SK-N-SH (cell line): ENCODE measurements at regions not wholly inside any gene's neighbourhood (a gene's known extent, or its start where the extent isn't known, plus 50 kb on each side); places are given as distances from the start of the nearest gene placed in this dataset.

Experiments used
- CHD2 ChIP-seq: fragments of 150-350 bp; IDR thresholded peaks from 2 replicates; pipeline ENCODE4 v1.6.1; 2018; ENCODE audit warnings: low read length; ENCODE audit not compliant: partially characterized antibody
- ELF1 ChIP-seq: IDR thresholded peaks from 2 replicates; pipeline ENCODE4 v1.4.0; 2012
- EZH2phosphoT487 ChIP-seq: fragments of 200-600 bp; sonication (generic); IDR thresholded peaks from 2 replicates; pipeline ENCODE4 v1.6.1; 2017; ENCODE audit warnings: low read depth, mixed run types, mild to moderate bottlenecking, antibody characterized with exemption, moderate library complexity, borderline replicate concordance
- FOSL2 ChIP-seq: IDR thresholded peaks from 2 replicates; pipeline ENCODE4 v1.4.0; 2012; ENCODE audit warnings: low read depth, mild to moderate bottlenecking, moderate library complexity, borderline replicate concordance
- POLR2AphosphoS5 ChIP-seq: IDR thresholded peaks from 2 replicates; pipeline ENCODE4 v1.6.1; 2012; ENCODE audit warnings: low read depth, low read length
- SIN3A ChIP-seq: IDR thresholded peaks from 2 replicates; pipeline ENCODE4 v1.6.1; 2012; ENCODE audit warnings: low read depth, mild to moderate bottlenecking, low read length, moderate library complexity, borderline replicate concordance
- TF ChIP-seq, protein P1 (sequence below): fragments of 200-600 bp; sonication (generic); IDR thresholded peaks from 2 replicates; pipeline ENCODE4 v1.6.1; 2017; ENCODE audit warnings: antibody characterized with exemption, mild to moderate bottlenecking, moderate library complexity
- TF ChIP-seq, protein P2 (sequence below): IDR thresholded peaks from 2 replicates; pipeline ENCODE4 v1.4.0; 2012; ENCODE audit warnings: low read depth

GRCh38 chr13:111001636-111002035 is 86.8 kb upstream of the ANKRD10 start:
- TF ChIP-seq, protein P1, sequence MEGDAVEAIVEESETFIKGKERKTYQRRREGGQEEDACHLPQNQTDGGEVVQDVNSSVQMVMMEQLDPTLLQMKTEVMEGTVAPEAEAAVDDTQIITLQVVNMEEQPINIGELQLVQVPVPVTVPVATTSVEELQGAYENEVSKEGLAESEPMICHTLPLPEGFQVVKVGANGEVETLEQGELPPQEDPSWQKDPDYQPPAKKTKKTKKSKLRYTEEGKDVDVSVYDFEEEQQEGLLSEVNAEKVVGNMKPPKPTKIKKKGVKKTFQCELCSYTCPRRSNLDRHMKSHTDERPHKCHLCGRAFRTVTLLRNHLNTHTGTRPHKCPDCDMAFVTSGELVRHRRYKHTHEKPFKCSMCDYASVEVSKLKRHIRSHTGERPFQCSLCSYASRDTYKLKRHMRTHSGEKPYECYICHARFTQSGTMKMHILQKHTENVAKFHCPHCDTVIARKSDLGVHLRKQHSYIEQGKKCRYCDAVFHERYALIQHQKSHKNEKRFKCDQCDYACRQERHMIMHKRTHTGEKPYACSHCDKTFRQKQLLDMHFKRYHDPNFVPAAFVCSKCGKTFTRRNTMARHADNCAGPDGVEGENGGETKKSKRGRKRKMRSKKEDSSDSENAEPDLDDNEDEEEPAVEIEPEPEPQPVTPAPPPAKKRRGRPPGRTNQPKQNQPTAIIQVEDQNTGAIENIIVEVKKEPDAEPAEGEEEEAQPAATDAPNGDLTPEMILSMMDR: no peak
- TF ChIP-seq, protein P2, sequence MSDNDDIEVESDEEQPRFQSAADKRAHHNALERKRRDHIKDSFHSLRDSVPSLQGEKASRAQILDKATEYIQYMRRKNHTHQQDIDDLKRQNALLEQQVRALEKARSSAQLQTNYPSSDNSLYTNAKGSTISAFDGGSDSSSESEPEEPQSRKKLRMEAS: no peak
- TF ChIP-seq ELF1 (no peak), POLR2AphosphoS5 (no peak), SIN3A (no peak), CHD2 (no peak), EZH2phosphoT487 (no peak), FOSL2 (no peak)
